Erythroblast (primary cell): ENCODE measurements at regions not wholly inside any gene's neighbourhood (a gene's known extent, or its start where the extent isn't known, plus 50 kb on each side); places are given as distances from the start of the nearest gene placed in this dataset.

Experiments
- GATA1 ChIP-seq: IDR thresholded peaks from 2 replicates; pipeline ENCODE4 v1.6.1; 2011; ENCODE audit warnings: low read depth, mild to moderate bottlenecking, control low read depth, low read length, moderate library complexity
- POLR2A ChIP-seq: IDR thresholded peaks from 2 replicates; pipeline ENCODE4 v1.6.1; 2011; ENCODE audit warnings: mild to moderate bottlenecking, low read length

DNA sequence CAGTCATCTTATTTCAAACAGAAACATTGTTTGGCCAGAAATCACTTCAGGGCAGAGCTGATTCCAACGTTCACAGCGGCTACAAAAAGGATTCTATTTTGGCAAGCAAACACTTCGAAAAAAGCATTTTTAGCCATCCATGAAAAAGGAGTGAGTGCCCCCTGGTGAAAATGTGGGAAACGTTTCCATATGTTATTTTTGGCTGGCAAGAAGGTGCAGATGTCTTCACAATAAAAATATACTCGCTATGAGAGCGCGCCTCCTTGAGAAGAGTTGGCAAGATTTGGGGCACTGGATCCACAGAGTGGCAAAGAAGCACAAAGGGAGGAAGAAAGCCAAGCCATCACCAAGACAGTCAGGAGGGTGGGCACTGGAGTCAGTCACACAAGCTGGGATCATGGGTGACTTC is 191.1 kb downstream of the CHD9NB start:
- TF ChIP-seq POLR2A (no peak), GATA1 (no peak)
